ENCODE measurements at regions not wholly inside any gene's neighbourhood (a gene's known extent, or its start where the extent isn't known, plus 50 kb on each side); places are given as distances from the start of the nearest gene placed in this dataset.

DNA sequence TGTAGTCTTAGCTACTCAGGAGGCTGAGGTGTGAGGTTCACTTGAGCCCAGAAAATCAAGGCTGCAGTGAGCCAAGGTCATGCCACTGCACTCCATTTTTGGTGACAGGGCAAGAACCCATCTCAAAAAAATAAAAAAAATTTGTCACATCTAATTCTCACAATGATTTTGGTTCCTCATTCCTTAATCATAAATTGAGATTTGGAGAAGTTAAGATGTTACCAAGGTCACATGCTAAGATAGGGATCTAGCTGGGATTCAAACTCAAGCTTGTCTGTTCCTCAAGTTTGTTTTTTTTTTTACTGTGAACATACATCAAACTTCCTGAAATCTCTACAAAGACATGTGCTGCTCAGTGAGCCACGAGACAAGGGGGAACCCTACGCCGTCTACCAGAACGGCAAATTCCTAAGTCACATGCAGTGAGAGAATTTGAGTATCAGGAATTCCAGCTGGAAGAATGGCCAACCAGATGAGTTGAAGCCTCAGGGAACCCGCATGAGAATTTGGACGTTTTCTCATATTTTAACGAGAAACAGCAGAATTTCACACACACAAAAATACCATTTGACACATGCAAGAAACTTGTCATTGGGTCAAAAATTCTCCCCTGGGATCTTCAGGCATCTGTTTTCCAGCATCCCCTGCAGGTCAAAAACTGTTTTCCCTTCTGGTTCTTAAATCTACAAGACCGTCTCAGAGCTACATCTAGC, 414.1 kb upstream of the GOT2 start:
- TF ChIP-seq, protein P1, sequence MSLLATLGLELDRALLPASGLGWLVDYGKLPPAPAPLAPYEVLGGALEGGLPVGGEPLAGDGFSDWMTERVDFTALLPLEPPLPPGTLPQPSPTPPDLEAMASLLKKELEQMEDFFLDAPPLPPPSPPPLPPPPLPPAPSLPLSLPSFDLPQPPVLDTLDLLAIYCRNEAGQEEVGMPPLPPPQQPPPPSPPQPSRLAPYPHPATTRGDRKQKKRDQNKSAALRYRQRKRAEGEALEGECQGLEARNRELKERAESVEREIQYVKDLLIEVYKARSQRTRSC (CRISPR knock-in tag; IDR thresholded peaks at IDR 0.05; ENCODE audit: low read depth) = no peak
- TF ChIP-seq ZBTB1 (CRISPR knock-in tag; IDR thresholded peaks at IDR 0.05; ENCODE audit: borderline replicate concordance) (no peak), POLR2AphosphoS5 (IDR thresholded peaks at IDR 0.05; ENCODE audit: low read depth, low read length) (no peak), SP2 (CRISPR knock-in tag; IDR thresholded peaks at IDR 0.05) (no peak)
- TF ChIP-seq, protein P2, sequence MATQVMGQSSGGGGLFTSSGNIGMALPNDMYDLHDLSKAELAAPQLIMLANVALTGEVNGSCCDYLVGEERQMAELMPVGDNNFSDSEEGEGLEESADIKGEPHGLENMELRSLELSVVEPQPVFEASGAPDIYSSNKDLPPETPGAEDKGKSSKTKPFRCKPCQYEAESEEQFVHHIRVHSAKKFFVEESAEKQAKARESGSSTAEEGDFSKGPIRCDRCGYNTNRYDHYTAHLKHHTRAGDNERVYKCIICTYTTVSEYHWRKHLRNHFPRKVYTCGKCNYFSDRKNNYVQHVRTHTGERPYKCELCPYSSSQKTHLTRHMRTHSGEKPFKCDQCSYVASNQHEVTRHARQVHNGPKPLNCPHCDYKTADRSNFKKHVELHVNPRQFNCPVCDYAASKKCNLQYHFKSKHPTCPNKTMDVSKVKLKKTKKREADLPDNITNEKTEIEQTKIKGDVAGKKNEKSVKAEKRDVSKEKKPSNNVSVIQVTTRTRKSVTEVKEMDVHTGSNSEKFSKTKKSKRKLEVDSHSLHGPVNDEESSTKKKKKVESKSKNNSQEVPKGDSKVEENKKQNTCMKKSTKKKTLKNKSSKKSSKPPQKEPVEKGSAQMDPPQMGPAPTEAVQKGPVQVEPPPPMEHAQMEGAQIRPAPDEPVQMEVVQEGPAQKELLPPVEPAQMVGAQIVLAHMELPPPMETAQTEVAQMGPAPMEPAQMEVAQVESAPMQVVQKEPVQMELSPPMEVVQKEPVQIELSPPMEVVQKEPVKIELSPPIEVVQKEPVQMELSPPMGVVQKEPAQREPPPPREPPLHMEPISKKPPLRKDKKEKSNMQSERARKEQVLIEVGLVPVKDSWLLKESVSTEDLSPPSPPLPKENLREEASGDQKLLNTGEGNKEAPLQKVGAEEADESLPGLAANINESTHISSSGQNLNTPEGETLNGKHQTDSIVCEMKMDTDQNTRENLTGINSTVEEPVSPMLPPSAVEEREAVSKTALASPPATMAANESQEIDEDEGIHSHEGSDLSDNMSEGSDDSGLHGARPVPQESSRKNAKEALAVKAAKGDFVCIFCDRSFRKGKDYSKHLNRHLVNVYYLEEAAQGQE (IDR thresholded peaks at IDR 0.05; ENCODE audit: borderline replicate concordance in 1 of 2, low read depth in 1 of 2, low read length in 2 of 2) = no peak
- TF ChIP-seq, protein P3, sequence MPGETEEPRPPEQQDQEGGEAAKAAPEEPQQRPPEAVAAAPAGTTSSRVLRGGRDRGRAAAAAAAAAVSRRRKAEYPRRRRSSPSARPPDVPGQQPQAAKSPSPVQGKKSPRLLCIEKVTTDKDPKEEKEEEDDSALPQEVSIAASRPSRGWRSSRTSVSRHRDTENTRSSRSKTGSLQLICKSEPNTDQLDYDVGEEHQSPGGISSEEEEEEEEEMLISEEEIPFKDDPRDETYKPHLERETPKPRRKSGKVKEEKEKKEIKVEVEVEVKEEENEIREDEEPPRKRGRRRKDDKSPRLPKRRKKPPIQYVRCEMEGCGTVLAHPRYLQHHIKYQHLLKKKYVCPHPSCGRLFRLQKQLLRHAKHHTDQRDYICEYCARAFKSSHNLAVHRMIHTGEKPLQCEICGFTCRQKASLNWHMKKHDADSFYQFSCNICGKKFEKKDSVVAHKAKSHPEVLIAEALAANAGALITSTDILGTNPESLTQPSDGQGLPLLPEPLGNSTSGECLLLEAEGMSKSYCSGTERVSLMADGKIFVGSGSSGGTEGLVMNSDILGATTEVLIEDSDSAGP (CRISPR knock-in tag; IDR thresholded peaks at IDR 0.05; ENCODE audit: borderline replicate concordance) = no peak
- TF ChIP-seq, protein P4, sequence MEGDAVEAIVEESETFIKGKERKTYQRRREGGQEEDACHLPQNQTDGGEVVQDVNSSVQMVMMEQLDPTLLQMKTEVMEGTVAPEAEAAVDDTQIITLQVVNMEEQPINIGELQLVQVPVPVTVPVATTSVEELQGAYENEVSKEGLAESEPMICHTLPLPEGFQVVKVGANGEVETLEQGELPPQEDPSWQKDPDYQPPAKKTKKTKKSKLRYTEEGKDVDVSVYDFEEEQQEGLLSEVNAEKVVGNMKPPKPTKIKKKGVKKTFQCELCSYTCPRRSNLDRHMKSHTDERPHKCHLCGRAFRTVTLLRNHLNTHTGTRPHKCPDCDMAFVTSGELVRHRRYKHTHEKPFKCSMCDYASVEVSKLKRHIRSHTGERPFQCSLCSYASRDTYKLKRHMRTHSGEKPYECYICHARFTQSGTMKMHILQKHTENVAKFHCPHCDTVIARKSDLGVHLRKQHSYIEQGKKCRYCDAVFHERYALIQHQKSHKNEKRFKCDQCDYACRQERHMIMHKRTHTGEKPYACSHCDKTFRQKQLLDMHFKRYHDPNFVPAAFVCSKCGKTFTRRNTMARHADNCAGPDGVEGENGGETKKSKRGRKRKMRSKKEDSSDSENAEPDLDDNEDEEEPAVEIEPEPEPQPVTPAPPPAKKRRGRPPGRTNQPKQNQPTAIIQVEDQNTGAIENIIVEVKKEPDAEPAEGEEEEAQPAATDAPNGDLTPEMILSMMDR (CRISPR knock-in tag; IDR thresholded peaks at IDR 0.05) = no peak
- TF ChIP-seq, protein P5, sequence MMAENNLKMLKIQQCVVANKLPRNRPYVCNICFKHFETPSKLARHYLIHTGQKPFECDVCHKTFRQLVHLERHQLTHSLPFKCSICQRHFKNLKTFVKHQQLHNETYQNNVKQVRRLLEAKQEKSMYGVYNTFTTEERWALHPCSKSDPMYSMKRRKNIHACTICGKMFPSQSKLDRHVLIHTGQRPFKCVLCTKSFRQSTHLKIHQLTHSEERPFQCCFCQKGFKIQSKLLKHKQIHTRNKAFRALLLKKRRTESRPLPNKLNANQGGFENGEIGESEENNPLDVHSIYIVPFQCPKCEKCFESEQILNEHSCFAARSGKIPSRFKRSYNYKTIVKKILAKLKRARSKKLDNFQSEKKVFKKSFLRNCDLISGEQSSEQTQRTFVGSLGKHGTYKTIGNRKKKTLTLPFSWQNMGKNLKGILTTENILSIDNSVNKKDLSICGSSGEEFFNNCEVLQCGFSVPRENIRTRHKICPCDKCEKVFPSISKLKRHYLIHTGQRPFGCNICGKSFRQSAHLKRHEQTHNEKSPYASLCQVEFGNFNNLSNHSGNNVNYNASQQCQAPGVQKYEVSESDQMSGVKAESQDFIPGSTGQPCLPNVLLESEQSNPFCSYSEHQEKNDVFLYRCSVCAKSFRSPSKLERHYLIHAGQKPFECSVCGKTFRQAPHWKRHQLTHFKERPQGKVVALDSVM (CRISPR knock-in tag; IDR thresholded peaks at IDR 0.05) = no peak

All from HepG2 (cell line).